CD4-positive, alpha-beta memory T cell (primary cell): ENCODE measurements at regions not wholly inside any gene's neighbourhood (a gene's known extent, or its start where the extent isn't known, plus 50 kb on each side); places are given as distances from the start of the nearest gene placed in this dataset.

ENCODE experiments used
- CTCF ChIA-PET: fragments of 350-600 bp; sonication (Branson Sonifier 250); formaldehyde crosslinking; loops from one replicate; lab custom pipeline; 2021; ENCODE audit warnings: inconsistent platforms; ENCODE audit not compliant: partially characterized antibody; lab: Charles Lee
- POLR2A ChIA-PET: fragments of 350-600 bp; sonication (Branson Sonifier 250); formaldehyde crosslinking; loops from one replicate; lab custom pipeline; 2021; ENCODE audit not compliant: partially characterized antibody; lab: Charles Lee
- DNase-seq, 5 donors: peaks; one replicate each; pipeline versions ENCODE4 v3.0.0 to v3.0.0-alpha.2; 2020 to 2022; ENCODE audit warnings: mixed read lengths in 1 of 5
- H3K27ac ChIP-seq: one replicate; pipeline ENCODE4 v1.7.0; 2013; ENCODE audit warnings: low read depth, low read length
- H3K27me3 ChIP-seq: 2 replicates; pipeline ENCODE4 v1.7.0; 2013; ENCODE audit warnings: mild to moderate bottlenecking, low read length, moderate library complexity; ENCODE audit not compliant: insufficient read depth
- H3K36me3 ChIP-seq: 2 replicates; pipeline ENCODE4 v1.7.0; 2013; ENCODE audit warnings: mild to moderate bottlenecking, low read length, moderate library complexity; ENCODE audit not compliant: insufficient read depth
- H3K4me1 ChIP-seq: 2 replicates; pipeline ENCODE4 v1.7.0; 2013; ENCODE audit warnings: mild to moderate bottlenecking, low read length, moderate library complexity; ENCODE audit not compliant: insufficient read depth
- H3K4me3 ChIP-seq, 2 donors: one replicate each; pipeline ENCODE4 v1.7.0; 2013; ENCODE audit warnings: low read length in 2 of 2, mild to moderate bottlenecking in 1 of 2
- H3K9me3 ChIP-seq, 2 donors: one replicate each; pipeline ENCODE4 v1.7.0; 2013; ENCODE audit warnings: low read length in 2 of 2, control low read depth in 1 of 2; ENCODE audit not compliant: control insufficient read depth in 1 of 2
- H3K27ac Mint-ChIP-seq, 7 donors: one replicate each; pipeline ENCODE4 v1.8.0; 2020 to 2021; ENCODE audit warnings: mixed read lengths in 7 of 7, mild to moderate bottlenecking in 6 of 7, inconsistent platforms in 3 of 7, moderate library complexity in 3 of 7
- H3K27me3 Mint-ChIP-seq, 2 donors: one replicate each; pipeline ENCODE4 v1.8.0; 2020 to 2021; ENCODE audit warnings: mixed read lengths in 2 of 2
- H3K36me3 Mint-ChIP-seq, 2 donors: one replicate each; pipeline ENCODE4 v1.8.0; 2020 to 2021; ENCODE audit warnings: mixed read lengths in 2 of 2, inconsistent platforms in 1 of 2, mild to moderate bottlenecking in 1 of 2
- H3K4me1 Mint-ChIP-seq, 4 donors: one replicate each; pipeline ENCODE4 v1.8.0; 2020 to 2021; ENCODE audit warnings: mixed read lengths in 4 of 4, mild to moderate bottlenecking in 1 of 4
- H3K4me3 Mint-ChIP-seq, 8 donors: one replicate each; pipeline ENCODE4 v1.8.0; 2020 to 2021; ENCODE audit warnings: mixed read lengths in 8 of 8, mild to moderate bottlenecking in 7 of 8, moderate library complexity in 6 of 8, inconsistent platforms in 3 of 8
- H3K9me3 Mint-ChIP-seq, 8 donors: one replicate each; pipeline ENCODE4 v1.8.0; 2020 to 2021; ENCODE audit warnings: mixed read lengths in 8 of 8, mild to moderate bottlenecking in 5 of 8, inconsistent platforms in 3 of 8, moderate library complexity in 1 of 8
- intact Hi-C: fragments of 100-400 bp; cut with micrococcal nuclease; formaldehyde crosslinking; loops from one replicate; pipeline ENCODE4 v1.15.1; 2023

DNA sequence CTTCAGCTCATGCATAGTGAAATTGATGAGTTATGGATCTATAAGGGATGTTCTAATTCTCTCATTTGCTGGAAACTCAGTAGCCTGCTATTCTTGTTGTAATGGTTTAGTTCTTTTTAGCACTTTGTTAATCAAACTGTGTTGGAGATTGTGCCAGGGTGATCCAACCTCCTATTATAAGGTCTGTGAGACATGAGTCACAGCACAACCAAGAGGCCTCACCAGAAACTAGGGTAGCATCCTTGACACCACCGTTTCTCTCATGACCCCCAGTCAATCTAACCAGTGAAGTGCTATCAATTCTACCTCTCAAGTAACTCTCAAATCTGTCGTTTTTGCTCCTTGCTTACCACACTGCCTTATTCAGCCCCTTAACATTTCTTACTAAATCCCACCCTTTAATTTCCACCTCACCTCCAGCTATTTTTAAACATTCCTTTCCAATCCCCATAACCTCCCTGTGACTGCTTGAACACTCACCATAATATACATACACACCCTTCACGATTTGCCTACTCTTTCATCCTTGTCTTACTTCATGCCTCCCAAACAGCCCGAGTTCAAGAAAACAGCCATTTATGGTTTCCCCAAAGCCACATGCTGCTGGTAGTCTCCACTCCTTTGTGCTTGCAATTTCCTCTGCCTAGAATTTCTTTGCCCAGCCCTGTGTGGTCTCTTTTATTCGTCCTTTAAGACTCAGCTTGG lies 53.9 kb upstream of the NUDT4 start:
- Mint-ChIP-seq H3K4me3 (no peak overlapping the region), H3K4me1 (no peaks in the 10 kb centered on the region), H3K27ac (no peak overlapping the region), H3K36me3 (no peaks in the 10 kb centered on the region), H3K9me3 (no peaks in the 10 kb centered on the region), H3K27me3 (no peaks in the 10 kb centered on the region)
- Histone ChIP-seq H3K36me3 (no peaks in the 10 kb centered on the region), H3K9me3 (no peaks in the 10 kb centered on the region), H3K4me3 (no peak overlapping the region), H3K27ac (no peak overlapping the region), H3K4me1 (no peaks in the 10 kb centered on the region), H3K27me3 (no peaks in the 10 kb centered on the region)
- no peak for DNase-seq
- intact Hi-C loops: no loop called here
- ChIA-PET CTCF (no interaction called here), POLR2A (no interaction called here)

DNA sequence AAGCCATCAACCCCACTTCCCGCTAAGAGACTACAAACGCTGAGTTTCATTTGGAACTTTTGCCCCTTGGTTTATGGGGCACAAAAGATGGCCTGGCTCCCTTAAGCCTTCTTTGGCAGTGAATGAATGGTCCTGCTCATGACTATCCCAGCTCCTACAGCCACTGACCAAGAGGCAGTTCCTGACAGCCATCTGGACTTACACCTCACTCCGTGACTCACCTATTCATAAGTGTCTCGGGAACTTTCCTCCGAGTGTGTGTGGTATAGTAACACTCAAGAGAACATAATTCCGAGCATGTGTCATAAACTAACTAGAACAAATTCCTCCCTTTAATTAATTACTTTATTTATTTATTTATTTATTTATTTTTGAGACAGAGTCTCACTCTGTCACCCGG lies 51.9 kb upstream of the NUDT4 start:
- H3K4me3 Mint-ChIP-seq: no peak overlapping the region
- ChIA-PET POLR2A (no interaction called here), CTCF (no interaction called here)
- Histone ChIP-seq H3K36me3 (no peaks in the 10 kb centered on the region), H3K27me3 (no peaks in the 10 kb centered on the region), H3K27ac (no peak overlapping the region), H3K4me1 (no peaks in the 10 kb centered on the region), H3K9me3 (no peaks in the 10 kb centered on the region), H3K4me3 (no peak overlapping the region)
- no peaks in the 10 kb centered on the region for H3K27me3 Mint-ChIP-seq
- H3K4me1 Mint-ChIP-seq: no peaks in the 10 kb centered on the region
- no peaks in the 10 kb centered on the region for H3K36me3 Mint-ChIP-seq
- no peaks in the 10 kb centered on the region for H3K9me3 Mint-ChIP-seq
- intact Hi-C loops: no loop called here
- DNase-seq: no peak
- no peak overlapping the region for H3K27ac Mint-ChIP-seq
